Heart left ventricle (tissue), 13 donors: ENCODE measurements at regions not wholly inside any gene's neighbourhood (a gene's known extent, or its start where the extent isn't known, plus 50 kb on each side); places are given as distances from the start of the nearest gene placed in this dataset.

Experiments
- POLR2A ChIP-seq, 2 donors: fragments of 450-650 bp; IDR thresholded peaks; one replicate each; pipeline ENCODE4 v1.6.1; 2017; ENCODE audit warnings: antibody characterized with exemption in 2 of 2, mild to moderate bottlenecking in 2 of 2, moderate library complexity in 2 of 2
- TF ChIP-seq, protein P1 (sequence below), 12 donors: fragments of 200-600 bp; sonication (generic) in 4 of 12; IDR thresholded peaks; one replicate each; pipeline versions ENCODE4 v1.5.0 to v1.8.0; 2018 to 2022; ENCODE audit warnings: antibody characterized with exemption in 12 of 12, mild to moderate bottlenecking in 5 of 12
- donor health status: ischemic (EF 13 %, LVEDD 7.1; RV severe dilation, severe dysfunction).
- donor health status: DM: no; HTN: yes; CAD: no.
- donor health status: DM: no; HTN: no; CAD: no.
- donor health status: ischemic (EF 25% LVEDD 6.9; RV normal size, moderate dysfunction).
- donor health status: ischemic (EF 25% LVEDD 5.7; RV mildly dilated, moderate dysfunction).
- donor health status: ischemic (EF 35%, LVEDD 5.7; RV mildly dilated, moderate dysfunction).
- donor health status: nonischemic (EF 11% LVEDD 7.7; RV severe dilation, severe dysfunction).
- donor health status: DM: yes; HTN: yes; CAD: no.
- donor health status: PGD.
- donor health status: ischemic (EF 29% LVEDD 5.4; RV normal size, mild dysfunction).
- donor health status: nonischemic (EF 23%, LVEDD 6.1; RV moderate dilation, normal function).

DNA sequence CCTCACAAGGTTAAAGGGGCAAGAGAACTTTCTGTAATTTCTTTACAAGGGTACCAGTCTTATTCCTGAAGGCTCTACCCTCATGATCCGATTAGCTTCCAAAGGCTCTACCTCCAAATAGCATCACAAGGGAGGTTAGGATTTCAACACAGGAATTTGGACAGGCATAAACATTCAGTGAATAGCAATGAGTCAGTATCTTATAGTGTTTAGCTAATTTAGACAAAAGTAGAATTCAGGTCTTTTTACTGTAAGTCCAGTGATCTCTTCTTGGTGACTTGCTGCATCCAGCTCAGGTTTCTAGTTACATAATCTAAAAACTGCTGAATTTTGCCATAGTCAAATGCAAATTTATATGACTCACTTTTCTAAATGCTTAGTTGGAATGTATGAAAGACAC, 1995.6 kb upstream of the RAG2 start:
- TF ChIP-seq, protein P1, sequence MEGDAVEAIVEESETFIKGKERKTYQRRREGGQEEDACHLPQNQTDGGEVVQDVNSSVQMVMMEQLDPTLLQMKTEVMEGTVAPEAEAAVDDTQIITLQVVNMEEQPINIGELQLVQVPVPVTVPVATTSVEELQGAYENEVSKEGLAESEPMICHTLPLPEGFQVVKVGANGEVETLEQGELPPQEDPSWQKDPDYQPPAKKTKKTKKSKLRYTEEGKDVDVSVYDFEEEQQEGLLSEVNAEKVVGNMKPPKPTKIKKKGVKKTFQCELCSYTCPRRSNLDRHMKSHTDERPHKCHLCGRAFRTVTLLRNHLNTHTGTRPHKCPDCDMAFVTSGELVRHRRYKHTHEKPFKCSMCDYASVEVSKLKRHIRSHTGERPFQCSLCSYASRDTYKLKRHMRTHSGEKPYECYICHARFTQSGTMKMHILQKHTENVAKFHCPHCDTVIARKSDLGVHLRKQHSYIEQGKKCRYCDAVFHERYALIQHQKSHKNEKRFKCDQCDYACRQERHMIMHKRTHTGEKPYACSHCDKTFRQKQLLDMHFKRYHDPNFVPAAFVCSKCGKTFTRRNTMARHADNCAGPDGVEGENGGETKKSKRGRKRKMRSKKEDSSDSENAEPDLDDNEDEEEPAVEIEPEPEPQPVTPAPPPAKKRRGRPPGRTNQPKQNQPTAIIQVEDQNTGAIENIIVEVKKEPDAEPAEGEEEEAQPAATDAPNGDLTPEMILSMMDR (IDR thresholded peaks at IDR 0.05) = no peak
- no peak for TF ChIP-seq POLR2A (IDR thresholded peaks at IDR 0.05)
